Thymus (tissue), 11 donors: ENCODE measurements at regions not wholly inside any gene's neighbourhood (a gene's known extent, or its start where the extent isn't known, plus 50 kb on each side); places are given as distances from the start of the nearest gene placed in this dataset.

Source experiments
- DNase-seq, 9 donors: peaks; one replicate each; pipeline ENCODE4 v3.0.0-alpha.2; 2013; ENCODE audit warnings: low spot score in 9 of 9, low read depth in 6 of 9, missing footprints in 1 of 9
- H3K27ac ChIP-seq, 2 donors: one replicate each; pipeline ENCODE4 v1.5.1; 2013; ENCODE audit warnings: control low read depth in 1 of 2, low read depth in 1 of 2, low read length in 1 of 2, mild to moderate bottlenecking in 1 of 2, moderate library complexity in 1 of 2
- H3K27me3 ChIP-seq, 2 donors: one replicate each; pipeline ENCODE4 v1.5.1; 2013; ENCODE audit warnings: low read length in 1 of 2; ENCODE audit not compliant: control insufficient read depth in 2 of 2, insufficient read depth in 1 of 2
- H3K36me3 ChIP-seq, 2 donors: one replicate each; pipeline ENCODE4 v1.5.1; 2013; ENCODE audit warnings: low read length in 1 of 2, mild to moderate bottlenecking in 1 of 2, moderate library complexity in 1 of 2; ENCODE audit not compliant: control insufficient read depth in 2 of 2, insufficient read depth in 2 of 2
- H3K4me1 ChIP-seq, 2 donors: one replicate each; pipeline ENCODE4 v1.5.1; 2013; ENCODE audit warnings: low read length in 2 of 2; ENCODE audit not compliant: control insufficient read depth in 2 of 2, insufficient read depth in 2 of 2
- H3K4me3 ChIP-seq, 2 donors: one replicate each; pipeline ENCODE4 v1.5.1; 2013; ENCODE audit warnings: low read length in 2 of 2, control low read depth in 1 of 2, mild to moderate bottlenecking in 1 of 2
- H3K9me3 ChIP-seq, 2 donors: one replicate each; pipeline ENCODE4 v1.5.1; 2013; ENCODE audit warnings: low read length in 1 of 2, mild to moderate bottlenecking in 1 of 2; ENCODE audit not compliant: control insufficient read depth in 2 of 2, insufficient read depth in 1 of 2
- WGBS: extraction: QIAGEN DNeasy Blood & Tissue Kit; methylation state at CpG from one replicate; pipeline ENCODE4 v1.1.7; 2013; 5-methylcytosine and 5-hydroxymethylcytosine counted together
- donor health status: healthy.

- no peaks in the 10 kb centered on the region for H3K4me1 ChIP-seq
- no peak overlapping the region for H3K4me3 ChIP-seq
- no peak for DNase-seq
- H3K36me3 ChIP-seq = no peaks in the 10 kb centered on the region
- no peak overlapping the region for H3K27ac ChIP-seq
- H3K9me3 ChIP-seq = no peaks in the 10 kb centered on the region
- WGBS = 95% methylated on average over 1 of the region's 1 CpG
- H3K27me3 ChIP-seq = no peaks in the 10 kb centered on the region
Measured at GRCh38 chr9:82254646-82255367, 266.2 kb downstream of the SPATA31D1 start.

GRCh38 chr9:82255481-82256176 lies 267.1 kb downstream of the SPATA31D1 start:
- 98% methylated on average over 10 of the region's 10 CpGs for WGBS
- Histone ChIP-seq H3K27me3 (no peaks in the 10 kb centered on the region), H3K27ac (no peak overlapping the region), H3K9me3 (no peaks in the 10 kb centered on the region), H3K4me3 (no peak overlapping the region), H3K4me1 (no peaks in the 10 kb centered on the region), H3K36me3 (no peaks in the 10 kb centered on the region)
- no peak for DNase-seq

DNA sequence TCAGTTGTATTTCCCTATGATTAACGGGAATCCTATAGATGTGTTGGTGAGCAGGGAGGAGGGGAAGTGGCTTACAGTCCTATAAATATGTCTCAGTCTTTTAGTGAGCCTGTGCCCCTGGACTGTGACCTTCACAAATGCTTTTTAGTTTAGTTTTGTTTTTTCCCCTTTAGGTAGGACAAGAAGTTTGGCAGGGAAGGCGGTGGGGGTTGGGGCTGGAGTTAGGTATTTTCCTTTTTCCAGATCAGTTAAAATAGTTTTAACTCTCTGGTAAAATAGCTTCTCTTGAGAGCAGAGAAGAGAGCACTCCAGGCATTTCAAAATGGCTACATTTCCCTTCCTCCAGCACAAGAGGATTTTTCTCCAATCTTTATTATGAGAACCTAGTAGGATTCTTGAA lies 272.1 kb downstream of the SPATA31D1 start:
- Histone ChIP-seq H3K4me1 (no peaks in the 10 kb centered on the region), H3K27ac (no peak overlapping the region), H3K36me3 (no peaks in the 10 kb centered on the region), H3K9me3 (no peaks in the 10 kb centered on the region), H3K27me3 (no peaks in the 10 kb centered on the region), H3K4me3 (no peak overlapping the region)
- WGBS = 91% methylated on average over 2 of the region's 2 CpGs
- DNase-seq = no peak

DNA sequence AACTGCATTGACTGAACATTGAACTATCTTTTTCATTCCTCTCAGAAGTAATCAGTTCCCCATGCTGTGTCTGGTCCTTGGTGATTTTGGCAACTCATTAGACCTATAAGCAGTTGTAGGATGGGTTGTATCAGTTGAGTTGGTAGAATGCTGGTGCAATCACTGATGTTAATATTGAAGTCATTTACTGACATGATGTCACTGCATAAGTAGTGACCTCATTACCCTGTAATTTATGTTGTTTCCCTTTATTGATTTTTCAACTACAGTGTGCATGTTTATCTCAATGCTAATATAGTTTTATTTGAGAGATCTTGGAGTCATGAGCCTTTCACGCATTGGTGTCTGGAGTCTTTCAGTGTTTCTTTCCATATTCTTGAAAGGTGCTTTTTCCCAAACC lies 275.0 kb downstream of the SPATA31D1 start:
- H3K4me3 ChIP-seq = no peak overlapping the region
- WGBS = 96% methylated on average over 1 of the region's 1 CpG
- H3K4me1 ChIP-seq = no peaks in the 10 kb centered on the region

DNA sequence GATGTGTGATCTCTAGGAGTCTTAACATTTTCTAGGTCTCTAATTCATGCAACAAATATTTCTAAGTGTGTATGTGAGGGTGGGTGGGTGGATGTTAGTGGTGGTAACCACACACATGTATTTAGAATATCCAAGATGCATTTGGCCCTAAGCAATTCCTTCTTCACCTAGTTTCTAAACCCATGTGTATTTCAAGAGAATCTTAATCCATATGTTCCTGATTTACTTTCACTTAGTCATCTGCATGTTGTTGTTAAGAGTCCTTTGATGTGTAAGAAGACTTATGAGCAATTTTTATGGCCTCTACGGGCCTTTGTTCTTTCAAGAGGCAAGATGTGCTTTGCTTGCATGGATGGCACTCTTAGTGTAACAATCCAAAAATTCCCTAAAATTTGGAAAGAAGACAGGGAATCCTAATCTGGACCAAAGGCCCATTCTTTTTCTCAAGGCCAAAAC lies 282.6 kb downstream of the SPATA31D1 start:
- H3K27ac ChIP-seq = no peak overlapping the region
- DNase-seq = no peak
- H3K36me3 ChIP-seq = no peaks in the 10 kb centered on the region
- no peaks in the 10 kb centered on the region for H3K4me1 ChIP-seq
- no peak overlapping the region for H3K4me3 ChIP-seq
- no peaks in the 10 kb centered on the region for H3K27me3 ChIP-seq
- no peaks in the 10 kb centered on the region for H3K9me3 ChIP-seq
- WGBS = 89% methylated on average over 1 of the region's 1 CpG

More for the DNA sequence above, 275.0 kb downstream of the SPATA31D1 start:
- H3K27ac ChIP-seq = no peak overlapping the region
- no peaks in the 10 kb centered on the region for H3K36me3 ChIP-seq
- DNase-seq = no peak
- no peaks in the 10 kb centered on the region for H3K9me3 ChIP-seq
- no peaks in the 10 kb centered on the region for H3K27me3 ChIP-seq

DNA sequence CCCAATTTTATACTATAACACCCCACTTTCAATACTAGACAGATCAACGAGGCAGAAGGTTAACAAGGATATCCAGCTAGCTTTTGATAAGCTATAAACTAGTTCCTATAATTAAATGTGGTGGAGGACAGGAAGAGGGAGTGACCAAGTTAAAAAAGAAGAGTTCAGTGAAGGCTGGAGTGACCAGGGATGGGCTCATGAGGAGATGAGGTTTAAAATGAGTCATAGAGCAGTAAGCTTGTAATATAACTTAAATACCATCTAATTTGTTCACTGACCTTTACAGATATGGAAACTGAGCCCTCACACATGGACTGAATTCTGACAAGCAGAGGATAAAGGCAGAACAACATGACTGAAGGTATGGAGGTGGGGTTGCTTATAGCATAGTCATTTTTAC lies 284.5 kb downstream of the SPATA31D1 start:
- Histone ChIP-seq H3K4me1 (no peaks in the 10 kb centered on the region), H3K36me3 (no peaks in the 10 kb centered on the region), H3K4me3 (no peak overlapping the region), H3K27me3 (no peaks in the 10 kb centered on the region), H3K27ac (no peak overlapping the region), H3K9me3 (no peaks in the 10 kb centered on the region)
- no peak for DNase-seq
- 77% methylated on average over 1 of the region's 1 CpG for WGBS

- no peak overlapping the region for H3K27ac ChIP-seq
- no peaks in the 10 kb centered on the region for H3K4me1 ChIP-seq
- H3K36me3 ChIP-seq = no peaks in the 10 kb centered on the region
- no peak overlapping the region for H3K4me3 ChIP-seq
- no peak for DNase-seq
- 95% methylated on average over 6 of the region's 6 CpGs for WGBS
- no peaks in the 10 kb centered on the region for H3K9me3 ChIP-seq
- no peaks in the 10 kb centered on the region for H3K27me3 ChIP-seq
Measured at GRCh38 chr9:82275258-82275927, 286.8 kb downstream of the SPATA31D1 start.

DNA sequence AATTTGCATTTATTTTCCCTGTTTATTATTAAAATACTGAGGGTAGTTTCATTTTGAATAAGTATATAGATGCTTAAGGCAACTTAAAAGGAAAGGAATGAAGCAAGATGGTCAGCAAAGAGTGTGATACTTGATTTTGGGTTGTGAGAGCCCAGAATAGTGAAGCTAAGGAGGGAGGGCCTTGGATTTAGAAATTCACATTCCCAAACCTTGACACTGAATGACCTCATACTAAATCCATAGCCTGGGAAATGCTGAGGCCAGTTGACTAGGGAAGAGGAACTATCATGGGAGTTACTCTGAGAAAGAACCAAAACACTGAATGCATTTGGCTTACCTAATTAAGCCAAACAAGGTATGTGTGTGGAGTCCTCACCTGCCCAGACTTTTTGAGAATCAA lies 292.5 kb downstream of the SPATA31D1 start:
- no peak for DNase-seq
- Histone ChIP-seq H3K36me3 (no peaks in the 10 kb centered on the region), H3K27ac (no peak overlapping the region), H3K9me3 (no peaks in the 10 kb centered on the region), H3K27me3 (no peaks in the 10 kb centered on the region), H3K4me3 (no peak overlapping the region), H3K4me1 (no peaks in the 10 kb centered on the region)

- 92% methylated on average over 3 of the region's 3 CpGs for WGBS
- H3K36me3 ChIP-seq = no peaks in the 10 kb centered on the region
- no peak overlapping the region for H3K27ac ChIP-seq
- no peak for DNase-seq
- no peaks in the 10 kb centered on the region for H3K27me3 ChIP-seq
- H3K4me3 ChIP-seq = no peak overlapping the region
- no peaks in the 10 kb centered on the region for H3K4me1 ChIP-seq
- no peaks in the 10 kb centered on the region for H3K9me3 ChIP-seq
Measured at GRCh38 chr9:82284758-82285157, 296.2 kb downstream of the SPATA31D1 start.
